MM.1S (cell line): ENCODE measurements at regions not wholly inside any gene's neighbourhood (a gene's known extent, or its start where the extent isn't known, plus 50 kb on each side); places are given as distances from the start of the nearest gene placed in this dataset.

ENCODE experiments used
- CTCF ChIP-seq: fragments of 300-600 bp; sonication (generic); IDR thresholded peaks from 2 replicates; pipeline ENCODE4 v1.5.1; 2016; ENCODE audit warnings: antibody characterized with exemption, low read length, mixed read lengths
- EZH2 ChIP-seq: fragments of 300-600 bp; sonication (generic); optimal IDR thresholded peaks from 2 replicates; pipeline ENCODE3; 2017; ENCODE audit warnings: low read depth, mild to moderate bottlenecking, antibody characterized with exemption, low read length, mixed read lengths
- EZH2phosphoT487 ChIP-seq: fragments of 300-600 bp; sonication (generic); IDR thresholded peaks from 2 replicates; pipeline ENCODE4 v1.6.1; 2018; ENCODE audit warnings: antibody characterized with exemption, low read length

- no peak for TF ChIP-seq CTCF
- TF ChIP-seq EZH2: no peak
- TF ChIP-seq EZH2phosphoT487: no peak
Measured at GRCh38 chr12:127431177-127431576, 835.8 kb upstream of the TMEM132C start.
